ENCODE measurements at regions not wholly inside any gene's neighbourhood (a gene's known extent, or its start where the extent isn't known, plus 50 kb on each side); places are given as distances from the start of the nearest gene placed in this dataset.
A peak's percentile ranks its signal among the peaks of the same experiment; 100 is the strongest.

- H3K27ac ChIP-seq (ENCODE audit: low read depth in 2 of 2, low read length in 1 of 2) = no peak overlapping the region
Observed at GRCh38 chr18:70386582-70386981, 97.7 kb downstream of the SOCS6 start.

GRCh38 chr18:70385474-70385873 is 96.6 kb downstream of the SOCS6 start:
- no peaks in the 10 kb centered on the region for H3K27me3 ChIP-seq (ENCODE audit: control insufficient read depth in 1 of 2, insufficient read depth in 2 of 2, low read length in 2 of 2)
- H3K9me3 ChIP-seq (ENCODE audit: control insufficient read depth in 2 of 2, insufficient read depth in 1 of 2, low read depth in 1 of 2, low read length in 1 of 2) = no peaks in the 10 kb centered on the region
- no peaks in the 10 kb centered on the region for H3K36me3 ChIP-seq (ENCODE audit: control insufficient read depth in 2 of 2, insufficient read depth in 2 of 2, low read length in 1 of 2)
- H3K4me1 ChIP-seq (ENCODE audit: control insufficient read depth in 2 of 2, insufficient read depth in 2 of 2, low read length in 1 of 2) = no peaks in the 10 kb centered on the region
- no peak overlapping the region for H3K4me3 ChIP-seq (ENCODE audit: low read depth in 1 of 2, low read length in 2 of 2)
- H3K27ac ChIP-seq (ENCODE audit: low read depth in 2 of 2, low read length in 1 of 2) = no peak overlapping the region

More at GRCh38 chr18:70386582-70386981, 97.7 kb downstream of the SOCS6 start:
- 85 to 90% methylated on average over 3 of the region's 3 CpGs for WGBS, 2 donors
- H3K36me3 ChIP-seq (ENCODE audit: control insufficient read depth in 2 of 2, insufficient read depth in 2 of 2, low read length in 1 of 2) = no peaks in the 10 kb centered on the region
- no peaks in the 10 kb centered on the region for H3K27me3 ChIP-seq (ENCODE audit: control insufficient read depth in 1 of 2, insufficient read depth in 2 of 2, low read length in 2 of 2)
- H3K4me3 ChIP-seq (ENCODE audit: low read depth in 1 of 2, low read length in 2 of 2) = no peak overlapping the region
- H3K4me1 ChIP-seq (ENCODE audit: control insufficient read depth in 2 of 2, insufficient read depth in 2 of 2, low read length in 1 of 2) = no peaks in the 10 kb centered on the region
- no peaks in the 10 kb centered on the region for H3K9me3 ChIP-seq (ENCODE audit: control insufficient read depth in 2 of 2, insufficient read depth in 1 of 2, low read depth in 1 of 2, low read length in 1 of 2)

DNA sequence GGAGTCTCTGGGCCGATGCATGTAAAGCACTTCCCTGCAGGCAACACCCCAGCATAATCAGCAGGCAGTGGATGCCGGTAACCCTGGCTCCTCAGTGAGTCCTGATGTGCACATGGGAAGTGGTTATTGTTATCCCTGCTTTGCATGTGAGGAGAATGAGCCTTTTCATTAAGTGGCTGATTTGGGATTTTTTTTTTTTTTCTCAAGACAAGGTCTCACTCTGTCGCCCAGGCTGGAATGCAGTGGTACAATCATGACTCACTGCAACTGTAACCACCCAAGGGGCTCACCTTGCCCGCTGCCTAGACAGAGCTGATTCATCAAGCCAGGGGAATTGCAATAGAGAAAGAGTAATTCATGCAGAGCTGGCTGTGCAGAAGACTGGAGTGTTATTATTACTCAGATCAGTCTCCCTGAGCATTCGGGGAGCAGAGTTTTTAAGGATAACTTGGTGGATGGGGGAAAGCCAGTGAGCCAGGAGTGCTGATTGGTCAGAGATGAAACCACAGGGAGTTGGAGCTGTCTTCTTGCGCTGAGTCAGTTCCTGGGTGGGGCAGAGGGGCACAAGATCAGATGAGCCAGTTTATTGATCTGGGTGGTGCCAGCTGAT is 95.4 kb downstream of the SOCS6 start:
- H3K4me1 ChIP-seq (ENCODE audit: control insufficient read depth in 2 of 2, insufficient read depth in 2 of 2, low read length in 1 of 2) = no peaks in the 10 kb centered on the region
- no peak overlapping the region for H3K4me3 ChIP-seq (ENCODE audit: low read depth in 1 of 2, low read length in 2 of 2)
- H3K27ac ChIP-seq (ENCODE audit: low read depth in 2 of 2, low read length in 1 of 2) = no peak overlapping the region
- H3K9me3 ChIP-seq (ENCODE audit: control insufficient read depth in 2 of 2, insufficient read depth in 1 of 2, low read depth in 1 of 2, low read length in 1 of 2) = no peaks in the 10 kb centered on the region
- WGBS, 2 donors = 42 to 53% methylated on average over 6 of the region's 6 CpGs
- no peaks in the 10 kb centered on the region for H3K27me3 ChIP-seq (ENCODE audit: control insufficient read depth in 1 of 2, insufficient read depth in 2 of 2, low read length in 2 of 2)
- H3K36me3 ChIP-seq (ENCODE audit: control insufficient read depth in 2 of 2, insufficient read depth in 2 of 2, low read length in 1 of 2) = no peaks in the 10 kb centered on the region

DNA sequence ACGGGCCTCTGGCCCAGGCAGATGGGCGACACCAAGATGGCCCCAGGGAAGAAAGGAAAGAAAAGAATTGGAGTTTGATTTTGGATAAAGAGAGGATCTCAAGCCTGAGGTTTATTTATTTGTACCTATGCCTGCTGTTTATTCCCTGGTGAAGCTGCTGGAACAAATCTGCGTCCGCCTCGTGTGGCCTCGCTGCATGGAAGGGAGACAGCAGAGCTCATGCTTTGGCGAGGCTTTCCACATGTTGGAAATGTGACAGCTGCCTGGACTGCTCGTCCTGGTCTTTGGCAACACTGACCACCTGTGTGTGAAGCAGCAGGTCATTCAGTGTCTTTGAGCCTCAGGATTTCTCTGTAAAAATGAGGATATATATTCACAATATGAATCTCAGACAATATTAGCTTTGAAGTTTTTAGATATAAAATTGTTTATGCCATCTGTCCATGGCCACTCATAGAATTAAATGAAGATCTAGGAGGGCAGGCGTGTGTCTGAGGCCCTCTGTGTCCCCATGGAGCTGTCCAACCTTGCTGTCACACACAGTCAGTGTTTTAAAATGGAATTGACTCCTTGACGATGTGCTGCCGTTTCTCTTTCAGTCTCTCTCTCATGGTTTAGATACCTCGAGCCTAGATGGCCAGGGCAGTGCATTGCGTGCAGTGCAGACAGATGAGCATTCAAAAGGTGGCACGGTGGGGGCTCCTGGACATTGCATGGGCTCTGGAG is 94.3 kb downstream of the SOCS6 start:
- no peaks in the 10 kb centered on the region for H3K9me3 ChIP-seq (ENCODE audit: control insufficient read depth in 2 of 2, insufficient read depth in 1 of 2, low read depth in 1 of 2, low read length in 1 of 2)
- no peak overlapping the region for H3K4me3 ChIP-seq (ENCODE audit: low read depth in 1 of 2, low read length in 2 of 2)
- H3K27me3 ChIP-seq (ENCODE audit: control insufficient read depth in 1 of 2, insufficient read depth in 2 of 2, low read length in 2 of 2) = no peaks in the 10 kb centered on the region
- 78 to 81% methylated on average over 14 of the region's 14 CpGs for WGBS, 2 donors
- no peaks in the 10 kb centered on the region for H3K36me3 ChIP-seq (ENCODE audit: control insufficient read depth in 2 of 2, insufficient read depth in 2 of 2, low read length in 1 of 2)
- no peaks in the 10 kb centered on the region for H3K4me1 ChIP-seq (ENCODE audit: control insufficient read depth in 2 of 2, insufficient read depth in 2 of 2, low read length in 1 of 2)
- H3K27ac ChIP-seq (ENCODE audit: low read depth in 2 of 2, low read length in 1 of 2) = no peak overlapping the region

GRCh38 chr18:70382017-70382416 is 93.2 kb downstream of the SOCS6 start:
- Histone ChIP-seq H3K27me3 (ENCODE audit: control insufficient read depth in 1 of 2, insufficient read depth in 2 of 2, low read length in 2 of 2) (no peaks in the 10 kb centered on the region), H3K36me3 (ENCODE audit: control insufficient read depth in 2 of 2, insufficient read depth in 2 of 2, low read length in 1 of 2) (no peaks in the 10 kb centered on the region), H3K4me1 (ENCODE audit: control insufficient read depth in 2 of 2, insufficient read depth in 2 of 2, low read length in 1 of 2) (no peaks in the 10 kb centered on the region), H3K9me3 (ENCODE audit: control insufficient read depth in 2 of 2, insufficient read depth in 1 of 2, low read depth in 1 of 2, low read length in 1 of 2) (no peaks in the 10 kb centered on the region), H3K27ac (ENCODE audit: low read depth in 2 of 2, low read length in 1 of 2) (peak overlapping the region; percentile 58 to 59), H3K4me3 (ENCODE audit: low read depth in 1 of 2, low read length in 2 of 2) (no peak overlapping the region)
- 62 to 67% methylated on average over 7 of the region's 7 CpGs for WGBS, 2 donors

- H3K4me3 ChIP-seq (ENCODE audit: low read depth in 1 of 2, low read length in 2 of 2) = no peak overlapping the region
- no peaks in the 10 kb centered on the region for H3K36me3 ChIP-seq (ENCODE audit: control insufficient read depth in 2 of 2, insufficient read depth in 2 of 2, low read length in 1 of 2)
- no peaks in the 10 kb centered on the region for H3K4me1 ChIP-seq (ENCODE audit: control insufficient read depth in 2 of 2, insufficient read depth in 2 of 2, low read length in 1 of 2)
- 55 to 71% methylated on average over 23 of the region's 23 CpGs for WGBS, 2 donors
- no peaks in the 10 kb centered on the region for H3K9me3 ChIP-seq (ENCODE audit: control insufficient read depth in 2 of 2, insufficient read depth in 1 of 2, low read depth in 1 of 2, low read length in 1 of 2)
- H3K27ac ChIP-seq (ENCODE audit: low read depth in 2 of 2, low read length in 1 of 2) = peak overlapping the region; percentile 51 to 59
- no peaks in the 10 kb centered on the region for H3K27me3 ChIP-seq (ENCODE audit: control insufficient read depth in 1 of 2, insufficient read depth in 2 of 2, low read length in 2 of 2)
Observed at GRCh38 chr18:70380915-70381896, 92.4 kb downstream of the SOCS6 start.
